Astrocyte (in vitro differentiated cells and primary cell): ENCODE measurements at regions not wholly inside any gene's neighbourhood (a gene's known extent, or its start where the extent isn't known, plus 50 kb on each side); places are given as distances from the start of the nearest gene placed in this dataset.

Experiments used
- DNase-seq: peaks from one replicate; pipeline ENCODE4 v3.0.0-alpha.2; 2010; ENCODE audit warnings: low read depth
- FAIRE-seq: peaks from 2 replicates; lab custom pipeline; 2011; peaks lifted over from hg19 to GRCh38; lab: Jason Lieb, UNC
- H2AFZ ChIP-seq: 2 replicates; pipeline ENCODE4 v1.6.0; 2012; ENCODE audit warnings: low read depth, low read length, inconsistent platforms
- H3K27ac ChIP-seq: 2 replicates; pipeline ENCODE4 v1.5.1; 2011; ENCODE audit warnings: low read depth, low read length, inconsistent platforms
- H3K27me3 ChIP-seq: 2 replicates; pipeline ENCODE4 v1.6.0; 2011; ENCODE audit warnings: low read length, inconsistent platforms; ENCODE audit not compliant: insufficient read depth
- H3K36me3 ChIP-seq: 2 replicates; pipeline ENCODE4 v1.5.1; 2011; ENCODE audit warnings: low read length, inconsistent platforms; ENCODE audit not compliant: insufficient read depth
- H3K4me1 ChIP-seq: 2 replicates; pipeline ENCODE4 v1.5.1; 2011; ENCODE audit warnings: low read length, inconsistent platforms; ENCODE audit not compliant: insufficient read depth
- H3K4me2 ChIP-seq: 2 replicates; pipeline ENCODE4 v1.6.0; 2012; ENCODE audit warnings: low read length, inconsistent platforms
- H3K4me3 ChIP-seq: 2 replicates; pipeline ENCODE4 v1.5.1; 2011; ENCODE audit warnings: low read depth, mild to moderate bottlenecking, low read length, inconsistent platforms; ENCODE audit not compliant: insufficient read depth
- H3K79me2 ChIP-seq: 2 replicates; pipeline ENCODE4 v1.6.0; 2012; ENCODE audit warnings: mild to moderate bottlenecking, low read length, inconsistent platforms; ENCODE audit not compliant: insufficient read depth
- H3K9ac ChIP-seq: 2 replicates; pipeline ENCODE4 v1.6.0; 2012; ENCODE audit warnings: mild to moderate bottlenecking, low read length, inconsistent platforms
- H3K9me3 ChIP-seq: 2 replicates; pipeline ENCODE4 v1.5.1; 2012; ENCODE audit warnings: low read depth, mild to moderate bottlenecking, low read length, inconsistent platforms; ENCODE audit not compliant: insufficient read depth
- H4K20me1 ChIP-seq: 2 replicates; pipeline ENCODE4 v1.6.0; 2012; ENCODE audit warnings: low read length, inconsistent platforms; ENCODE audit not compliant: insufficient read depth
- H3K27ac Mint-ChIP-seq: one replicate; pipeline ENCODE4 v1.8.0; 2021; ENCODE audit warnings: mild to moderate bottlenecking, mixed read lengths; ENCODE audit not compliant: unreplicated experiment
- H3K27me3 Mint-ChIP-seq: one replicate; pipeline ENCODE4 v1.8.0; 2021; ENCODE audit warnings: low read depth, mixed read lengths; ENCODE audit not compliant: unreplicated experiment
- H3K36me3 Mint-ChIP-seq: one replicate; pipeline ENCODE4 v1.8.0; 2021; ENCODE audit warnings: low read depth, mixed read lengths; ENCODE audit not compliant: unreplicated experiment
- H3K4me1 Mint-ChIP-seq: one replicate; pipeline ENCODE4 v1.8.0; 2021; ENCODE audit warnings: low read depth, mixed read lengths; ENCODE audit not compliant: unreplicated experiment
- H3K4me3 Mint-ChIP-seq: one replicate; pipeline ENCODE4 v1.8.0; 2021; ENCODE audit warnings: mild to moderate bottlenecking, moderate library complexity, mixed read lengths; ENCODE audit not compliant: unreplicated experiment
- H3K9me3 Mint-ChIP-seq: one replicate; pipeline ENCODE4 v1.8.0; 2021; ENCODE audit warnings: mild to moderate bottlenecking, mixed read lengths; ENCODE audit not compliant: unreplicated experiment
- CTCF ChIP-seq: IDR thresholded peaks from 2 replicates; pipeline ENCODE4 v1.5.1; 2011; ENCODE audit warnings: low read depth, mild to moderate bottlenecking, inconsistent platforms, low read length, moderate library complexity; ENCODE audit not compliant: insufficient read depth
- EZH2 ChIP-seq: IDR thresholded peaks from 2 replicates; pipeline ENCODE4 v1.6.1; 2012; ENCODE audit warnings: mild to moderate bottlenecking, low read length, inconsistent platforms; ENCODE audit not compliant: insufficient read depth

GRCh38 chr12:127925971-127926370, 341.0 kb upstream of the TMEM132C start:
- no peak overlapping the region for H3K9ac ChIP-seq
- no peaks in the 10 kb centered on the region for H3K36me3 Mint-ChIP-seq
- TF ChIP-seq CTCF (peak; percentile 54), EZH2 (no peak)
- H3K79me2 ChIP-seq: no peaks in the 10 kb centered on the region
- FAIRE-seq (peak; percentile 54), DNase-seq (peak; percentile 14)
- peaks cover 15% of the 10 kb centered on the region for H3K4me1 ChIP-seq
- peaks cover 4% of the 10 kb centered on the region for H3K9me3 Mint-ChIP-seq
- H3K27me3 Mint-ChIP-seq: no peaks in the 10 kb centered on the region
- no peaks in the 10 kb centered on the region for H4K20me1 ChIP-seq
- H3K4me3 Mint-ChIP-seq: no peak overlapping the region
- no peak overlapping the region for H3K4me2 ChIP-seq
- peak overlapping the region; percentile 20 for H2AFZ ChIP-seq
- no peaks in the 10 kb centered on the region for H3K9me3 ChIP-seq
- H3K27me3 ChIP-seq: no peaks in the 10 kb centered on the region
- H3K27ac Mint-ChIP-seq: no peak overlapping the region
- no peak overlapping the region for H3K27ac ChIP-seq
- H3K4me3 ChIP-seq: no peak overlapping the region
- H3K36me3 ChIP-seq: no peaks in the 10 kb centered on the region
- H3K4me1 Mint-ChIP-seq: no peaks in the 10 kb centered on the region

GRCh38 chr12:127928178-127928577, 338.8 kb upstream of the TMEM132C start:
- TF ChIP-seq CTCF (no peak), EZH2 (no peak)
- Mint-ChIP-seq H3K4me1 (no peaks in the 10 kb centered on the region), H3K27me3 (no peaks in the 10 kb centered on the region), H3K36me3 (no peaks in the 10 kb centered on the region), H3K9me3 (peaks cover 2% of the 10 kb centered on the region), H3K4me3 (no peak overlapping the region), H3K27ac (no peak overlapping the region)
- peak overlapping the region; percentile 59 for H3K27ac ChIP-seq
- DNase-seq: no peak
- no peaks in the 10 kb centered on the region for H3K9me3 ChIP-seq
- H3K9ac ChIP-seq: peak overlapping the region; percentile 26
- no peaks in the 10 kb centered on the region for H3K36me3 ChIP-seq
- no peaks in the 10 kb centered on the region for H4K20me1 ChIP-seq
- H2AFZ ChIP-seq: no peak overlapping the region
- H3K79me2 ChIP-seq: no peaks in the 10 kb centered on the region
- FAIRE-seq: no peak
- no peak overlapping the region for H3K4me3 ChIP-seq
- peak overlapping the region; percentile 75 for H3K4me2 ChIP-seq
- H3K4me1 ChIP-seq: peaks cover 15% of the 10 kb centered on the region
- H3K27me3 ChIP-seq: no peaks in the 10 kb centered on the region

- no peaks in the 10 kb centered on the region for H3K27me3 Mint-ChIP-seq
- DNase-seq (peak; percentile 63), FAIRE-seq (peak; percentile 98)
- H3K4me3 Mint-ChIP-seq: no peak overlapping the region
- peaks cover 2% of the 10 kb centered on the region for H3K9me3 Mint-ChIP-seq
- H3K27ac Mint-ChIP-seq: no peak overlapping the region
- H3K4me3 ChIP-seq: no peak overlapping the region
- no peaks in the 10 kb centered on the region for H3K79me2 ChIP-seq
- no peak overlapping the region for H2AFZ ChIP-seq
- H3K4me2 ChIP-seq: peak overlapping the region; percentile 75
- H3K4me1 Mint-ChIP-seq: no peaks in the 10 kb centered on the region
- peaks cover 15% of the 10 kb centered on the region for H3K4me1 ChIP-seq
- H3K9ac ChIP-seq: peak overlapping the region; percentile 45
- TF ChIP-seq EZH2 (no peak), CTCF (no peak)
- no peaks in the 10 kb centered on the region for H3K36me3 Mint-ChIP-seq
- H4K20me1 ChIP-seq: no peaks in the 10 kb centered on the region
- no peaks in the 10 kb centered on the region for H3K27me3 ChIP-seq
- H3K9me3 ChIP-seq: no peaks in the 10 kb centered on the region
- peak overlapping the region; percentile 64 for H3K27ac ChIP-seq
- H3K36me3 ChIP-seq: no peaks in the 10 kb centered on the region
Observed at GRCh38 chr12:127928615-127929571, 338.1 kb upstream of the TMEM132C start.
